ENCODE measurements at regions not wholly inside any gene's neighbourhood (a gene's known extent, or its start where the extent isn't known, plus 50 kb on each side); places are given as distances from the start of the nearest gene placed in this dataset.

- intact Hi-C loops (cut with DNase I): no loop called here
- Histone ChIP-seq H3K36me3 (no peaks in the 10 kb centered on the region), H3K4me3 (no peak overlapping the region), H3K27me3 (no peaks in the 10 kb centered on the region), H3K4me1 (no peaks in the 10 kb centered on the region), H3K9me3 (no peaks in the 10 kb centered on the region), H3K27ac (no peak overlapping the region)
- DNase-seq: no peak
- TF ChIP-seq POLR2AphosphoS5 (IDR thresholded peaks at IDR 0.05) (no peak), CTCF (IDR thresholded peaks at IDR 0.05) (no peak), POLR2A (IDR thresholded peaks at IDR 0.05) (no peak), EP300 (IDR thresholded peaks at IDR 0.05) (no peak)
- WGBS, 2 donors: 68 to 82% methylated on average over 3 of the region's 3 CpGs
Observed at GRCh38 chr2:52429740-52430139, 1337.9 kb upstream of the CHAC2 start.

DNA sequence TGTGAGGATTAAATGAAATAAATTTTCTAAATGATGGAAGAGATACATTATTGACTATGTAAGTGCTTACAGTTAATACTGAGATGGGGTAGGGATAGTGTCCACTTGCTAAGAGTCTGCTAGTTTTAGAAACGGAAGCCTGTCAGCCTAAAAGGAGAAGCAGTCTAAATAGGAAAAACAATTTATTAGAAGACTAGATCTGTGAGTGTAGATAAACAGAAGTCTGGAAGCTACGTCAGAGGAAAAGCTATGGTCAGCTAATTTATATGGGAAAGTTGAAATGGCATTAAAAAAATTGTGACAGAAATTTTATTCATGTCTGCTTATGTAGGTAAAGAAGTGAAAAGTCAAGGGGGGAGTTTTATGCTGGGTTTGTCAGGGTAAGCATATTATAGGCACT, 1338.4 kb upstream of the CHAC2 start:
- no peaks in the 10 kb centered on the region for H3K4me1 ChIP-seq
- H3K4me3 ChIP-seq: no peak overlapping the region
- no peaks in the 10 kb centered on the region for H3K36me3 ChIP-seq
- intact Hi-C loops (cut with DNase I): no loop called here
- WGBS, 2 donors: 28 to 63% methylated on average over 2 of the region's 2 CpGs
- no peak for TF ChIP-seq POLR2AphosphoS5 (IDR thresholded peaks at IDR 0.05)
- TF ChIP-seq CTCF (IDR thresholded peaks at IDR 0.05): no peak
- TF ChIP-seq EP300 (IDR thresholded peaks at IDR 0.05): no peak
- no peak for TF ChIP-seq POLR2A (IDR thresholded peaks at IDR 0.05)
- no peaks in the 10 kb centered on the region for H3K9me3 ChIP-seq
- no peaks in the 10 kb centered on the region for H3K27me3 ChIP-seq
- H3K27ac ChIP-seq: no peak overlapping the region
- no peak for DNase-seq

DNA sequence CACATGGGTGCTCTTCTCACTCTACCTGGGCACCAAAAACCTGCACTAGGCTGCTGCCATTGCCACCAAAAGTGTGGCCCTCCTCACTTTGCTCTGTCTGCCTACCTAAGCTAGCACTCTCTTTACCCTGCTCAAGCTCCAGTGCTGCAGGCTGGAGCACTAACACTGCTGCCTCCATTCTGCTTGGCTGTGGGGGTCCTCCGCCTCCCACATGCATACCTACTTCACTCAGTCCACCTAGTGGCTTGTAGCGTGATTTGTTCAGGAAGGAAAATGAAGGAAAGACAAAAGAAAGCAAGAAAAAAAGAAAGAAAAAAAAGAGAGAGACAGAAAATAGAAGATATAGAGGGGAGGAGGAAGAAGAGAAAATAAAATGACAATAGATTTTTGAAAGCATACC, 1339.4 kb upstream of the CHAC2 start:
- Histone ChIP-seq H3K27me3 (no peaks in the 10 kb centered on the region), H3K36me3 (no peaks in the 10 kb centered on the region), H3K9me3 (no peaks in the 10 kb centered on the region), H3K27ac (no peak overlapping the region), H3K4me1 (no peaks in the 10 kb centered on the region), H3K4me3 (no peak overlapping the region)
- DNase-seq: no peak
- intact Hi-C loops (cut with DNase I): no loop called here
- 89 to 93% methylated on average over 2 of the region's 2 CpGs for WGBS, 2 donors
- TF ChIP-seq CTCF (IDR thresholded peaks at IDR 0.05) (no peak), EP300 (IDR thresholded peaks at IDR 0.05) (no peak), POLR2A (IDR thresholded peaks at IDR 0.05) (no peak)

DNA sequence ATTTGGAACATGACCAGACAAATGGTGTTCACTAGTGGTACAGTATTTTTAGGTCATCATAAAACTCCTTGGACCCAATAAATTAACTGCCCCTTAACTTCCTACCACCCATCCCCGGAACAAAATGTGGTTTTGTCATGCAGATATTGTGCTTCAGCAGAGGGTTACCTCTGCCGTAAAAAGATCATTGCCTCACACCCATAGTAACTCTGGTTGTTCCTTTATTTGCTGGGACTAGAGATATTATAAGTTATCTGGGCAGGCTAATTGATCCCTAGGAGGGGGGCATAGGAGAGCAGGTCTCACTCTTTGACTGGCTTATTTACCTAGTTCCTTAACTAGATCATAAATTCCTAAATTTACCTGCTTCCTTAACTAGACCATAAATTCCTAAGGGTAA, 1343.9 kb upstream of the CHAC2 start:
- no peaks in the 10 kb centered on the region for H3K27me3 ChIP-seq
- H3K27ac ChIP-seq: no peak overlapping the region
- no peak for DNase-seq
- intact Hi-C loops (cut with DNase I): no loop called here
- 11 to 43% methylated on average over 2 of the region's 2 CpGs for WGBS, 2 donors
- H3K4me3 ChIP-seq: no peak overlapping the region
- H3K36me3 ChIP-seq: no peaks in the 10 kb centered on the region
- TF ChIP-seq POLR2A (IDR thresholded peaks at IDR 0.05) (no peak), POLR2AphosphoS5 (IDR thresholded peaks at IDR 0.05) (no peak), CTCF (IDR thresholded peaks at IDR 0.05) (no peak), EP300 (IDR thresholded peaks at IDR 0.05) (no peak)
- H3K4me1 ChIP-seq: no peaks in the 10 kb centered on the region
- no peaks in the 10 kb centered on the region for H3K9me3 ChIP-seq

DNA sequence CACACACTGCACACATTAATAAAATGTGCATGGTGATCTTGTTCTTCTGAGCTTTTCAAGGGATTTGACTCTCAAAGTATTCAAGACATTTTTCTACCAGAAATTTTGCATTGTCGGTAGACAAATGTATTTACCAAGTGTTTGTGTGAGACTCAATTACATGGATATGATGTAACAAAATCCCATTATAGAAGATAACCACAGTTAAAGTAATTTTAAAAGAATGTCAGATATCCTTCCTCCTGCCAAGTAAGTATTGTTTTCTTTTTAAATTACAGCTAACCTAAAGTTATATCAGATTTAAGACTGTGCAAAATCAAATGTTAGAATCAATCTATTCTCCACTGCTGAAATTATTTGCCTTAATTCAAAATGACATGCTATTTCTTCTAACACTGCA, 1344.5 kb upstream of the CHAC2 start:
- H3K27me3 ChIP-seq: no peaks in the 10 kb centered on the region
- intact Hi-C loops (cut with DNase I): no loop called here

More for the DNA sequence above, 1344.5 kb upstream of the CHAC2 start:
- Histone ChIP-seq H3K4me3 (no peak overlapping the region), H3K9me3 (no peaks in the 10 kb centered on the region), H3K36me3 (no peaks in the 10 kb centered on the region), H3K4me1 (no peaks in the 10 kb centered on the region), H3K27ac (no peak overlapping the region)
- TF ChIP-seq CTCF (IDR thresholded peaks at IDR 0.05) (no peak), POLR2AphosphoS5 (IDR thresholded peaks at IDR 0.05) (no peak), POLR2A (IDR thresholded peaks at IDR 0.05) (no peak), EP300 (IDR thresholded peaks at IDR 0.05) (no peak)
- 77 to 85% methylated on average over 1 of the region's 1 CpG for WGBS, 2 donors
- DNase-seq: no peak

Data from sigmoid colon (tissue), 6 donors.